NCI-H2029 (cell line): ENCODE measurements at regions not wholly inside any gene's neighbourhood (a gene's known extent, or its start where the extent isn't known, plus 50 kb on each side); places are given as distances from the start of the nearest gene placed in this dataset.
"Not testable (repeated sequence)": the region's sequence is repeated elsewhere in the genome, so short reads cannot be mapped to it uniquely, and the experiment has no call there.

Experiments used
- DNase-seq: peaks from one replicate; lab custom pipeline; 2025; lab: John Stamatoyannopoulos, UW

DNA sequence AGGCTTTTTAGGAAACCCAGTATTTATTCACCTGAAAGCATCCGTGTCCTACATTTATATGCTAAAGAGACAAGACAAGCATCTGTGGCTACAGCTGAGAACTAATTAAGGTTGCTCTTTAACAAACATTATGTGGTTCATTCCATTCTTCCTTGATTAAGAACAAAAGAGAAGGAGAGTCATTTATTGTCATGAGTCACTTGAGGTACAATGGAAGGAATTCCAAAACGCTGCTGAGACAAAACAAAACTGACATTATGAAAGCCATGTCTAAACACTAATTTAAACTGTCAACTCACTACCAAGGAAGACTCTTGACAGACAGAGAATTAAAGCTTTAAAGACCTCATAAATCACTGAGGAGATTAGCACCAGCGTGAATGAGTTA is 214.4 kb downstream of the BMP4 start:
- no peak for DNase-seq

DNA sequence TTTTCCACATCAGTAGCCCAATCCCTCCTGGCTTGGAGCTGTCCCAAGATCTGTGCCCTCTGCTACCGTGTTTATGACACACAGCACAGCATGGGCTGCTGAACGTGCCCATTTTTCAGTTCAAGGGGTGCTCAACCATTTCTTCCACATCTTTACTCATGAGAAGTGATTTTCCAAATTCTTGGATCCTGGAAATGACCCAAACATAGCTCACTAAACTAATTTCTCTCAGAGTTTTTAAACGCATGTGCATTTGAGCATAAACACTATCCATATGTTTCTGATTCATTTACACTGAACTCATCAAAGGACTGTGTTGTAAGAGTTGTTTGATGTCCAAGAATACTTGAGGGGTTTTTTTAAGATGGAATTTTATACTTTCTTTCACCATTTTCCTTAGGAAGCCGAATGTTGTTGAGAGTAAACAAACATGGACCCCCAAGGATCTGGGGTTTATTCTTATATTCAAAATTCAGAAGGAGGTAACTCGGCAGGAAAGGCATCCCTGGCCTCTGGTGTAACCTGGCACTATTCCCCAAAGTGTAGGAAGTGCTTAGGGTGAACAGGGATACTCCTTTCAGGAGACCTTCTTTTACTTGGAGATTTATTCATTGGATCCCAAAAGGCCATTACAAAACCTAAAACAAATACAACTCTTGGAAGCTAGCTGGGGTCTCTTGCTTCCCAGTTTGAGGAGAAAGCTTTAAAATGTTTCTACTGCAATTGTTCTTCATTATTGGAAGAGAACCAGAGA is 215.0 kb downstream of the BMP4 start:
- no peak for DNase-seq

DNA sequence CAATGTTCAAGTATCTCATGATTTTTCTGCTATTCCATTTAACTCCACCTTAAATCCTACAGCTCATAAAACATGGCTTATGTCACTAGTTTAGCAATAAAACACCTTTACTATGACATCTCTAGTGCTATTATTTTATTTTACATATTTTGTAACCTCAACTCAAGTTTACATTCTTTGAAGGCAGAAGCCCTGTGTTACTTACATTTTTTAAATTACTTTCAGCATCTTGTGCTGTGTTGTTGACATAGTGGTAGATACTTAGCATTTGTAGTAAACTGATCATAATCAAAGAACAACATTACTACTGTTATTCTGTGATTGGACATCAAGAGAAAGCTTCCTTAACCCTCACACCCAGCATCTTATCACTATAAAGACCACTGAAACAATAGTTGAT is 216.1 kb downstream of the BMP4 start:
- DNase-seq = no peak

DNA sequence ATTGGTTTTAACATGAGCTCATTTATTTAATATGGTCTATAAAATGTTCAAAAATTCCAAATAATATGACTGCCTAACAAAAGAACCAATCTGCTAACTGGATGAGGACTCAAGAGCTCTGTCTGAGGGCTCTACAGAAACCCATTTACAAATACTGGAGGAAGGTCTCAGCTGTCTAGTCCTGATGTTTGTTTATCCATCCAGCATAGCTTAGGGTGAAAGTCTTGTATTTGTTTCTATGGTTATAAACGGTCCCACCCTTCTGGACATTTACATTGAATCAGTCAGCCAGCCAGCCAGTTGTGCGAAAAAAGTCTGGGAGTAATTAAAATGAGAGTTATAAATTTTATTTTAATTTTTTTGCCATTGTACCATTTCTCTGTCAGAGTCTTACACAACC is 220.7 kb downstream of the BMP4 start:
- no peak for DNase-seq

DNA sequence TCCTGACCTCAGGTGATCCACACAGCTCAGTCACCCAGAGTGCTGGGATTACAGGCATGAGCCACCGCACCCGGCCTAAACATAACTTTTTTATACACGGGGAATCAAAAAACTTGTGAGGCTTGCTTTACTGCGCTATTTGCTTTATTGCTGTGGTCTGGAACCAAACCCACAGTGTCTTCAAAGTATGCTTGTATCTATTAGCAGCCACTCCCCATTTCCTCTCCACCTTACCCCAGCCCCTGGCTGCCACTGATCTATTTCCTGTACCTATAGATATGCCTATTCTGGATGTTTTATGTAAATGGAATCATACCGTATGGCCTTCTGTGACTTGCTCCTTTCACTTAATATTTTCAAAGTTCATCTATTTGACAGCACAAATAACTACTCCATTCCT is 233.4 kb downstream of the BMP4 start:
- DNase-seq = no peak

DNA sequence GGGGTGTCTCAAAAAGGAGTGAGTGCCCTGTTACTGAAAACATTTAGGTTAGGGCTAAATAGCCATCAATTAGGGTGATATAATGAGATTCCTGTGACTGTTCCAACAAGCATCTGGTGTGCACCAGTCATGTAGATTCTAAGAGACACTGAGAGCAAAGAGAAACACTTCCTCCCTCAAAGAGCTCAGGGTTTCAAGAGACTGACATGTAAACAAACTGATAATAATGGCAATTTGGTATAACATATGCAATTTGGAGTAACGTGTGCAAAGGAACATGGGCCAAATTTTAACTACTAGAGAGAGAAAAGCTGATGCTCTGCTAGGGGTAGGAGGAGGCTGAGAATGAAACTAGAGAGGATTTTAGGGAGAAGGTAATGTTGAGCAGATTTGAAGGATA is 237.1 kb downstream of the BMP4 start:
- no peak for DNase-seq

DNA sequence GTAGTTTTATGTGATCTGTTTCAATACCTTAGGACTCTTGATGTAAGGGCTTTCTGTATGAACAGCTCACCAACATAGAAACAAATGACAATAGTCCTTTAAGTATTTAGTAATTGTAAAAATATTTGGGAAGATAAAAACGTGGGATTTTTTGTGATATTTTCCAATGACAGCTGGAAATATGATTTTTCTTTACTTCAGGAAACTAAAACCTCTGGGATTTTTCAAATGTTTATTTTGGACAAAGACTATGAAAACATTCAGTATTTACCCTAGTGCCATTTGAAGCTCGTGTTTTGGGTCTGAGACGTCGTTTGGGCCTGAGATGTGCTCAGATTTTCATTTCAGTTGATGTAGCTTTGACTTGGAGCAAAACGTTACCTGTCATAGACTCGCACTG is 240.0 kb downstream of the BMP4 start:
- DNase-seq = no peak

DNA sequence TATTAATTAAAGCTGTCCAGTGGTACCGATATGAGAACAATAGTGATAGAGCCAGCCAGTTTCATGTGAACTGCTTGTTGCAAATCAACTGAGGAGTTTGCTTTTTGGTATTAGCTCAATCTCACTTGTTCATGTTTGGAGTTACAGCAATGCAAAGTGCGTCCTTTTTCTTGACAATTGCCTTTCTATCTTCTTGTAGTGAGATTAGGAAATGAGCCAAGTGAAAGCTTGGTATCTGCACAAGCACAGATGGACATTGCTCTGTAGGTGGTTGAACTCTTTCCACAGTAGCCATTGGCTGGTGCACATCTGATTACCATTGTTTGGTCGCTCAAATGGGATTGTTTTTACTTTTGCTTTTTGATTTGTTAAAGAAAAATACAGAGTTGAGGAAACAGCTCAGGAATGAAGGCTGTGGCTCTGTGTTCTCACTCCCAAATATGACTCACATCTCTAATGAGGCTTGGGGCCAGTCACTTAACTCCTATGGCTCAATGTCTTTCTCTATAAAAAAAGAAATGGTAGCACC is 241.4 kb downstream of the BMP4 start:
- no peak for DNase-seq

DNA sequence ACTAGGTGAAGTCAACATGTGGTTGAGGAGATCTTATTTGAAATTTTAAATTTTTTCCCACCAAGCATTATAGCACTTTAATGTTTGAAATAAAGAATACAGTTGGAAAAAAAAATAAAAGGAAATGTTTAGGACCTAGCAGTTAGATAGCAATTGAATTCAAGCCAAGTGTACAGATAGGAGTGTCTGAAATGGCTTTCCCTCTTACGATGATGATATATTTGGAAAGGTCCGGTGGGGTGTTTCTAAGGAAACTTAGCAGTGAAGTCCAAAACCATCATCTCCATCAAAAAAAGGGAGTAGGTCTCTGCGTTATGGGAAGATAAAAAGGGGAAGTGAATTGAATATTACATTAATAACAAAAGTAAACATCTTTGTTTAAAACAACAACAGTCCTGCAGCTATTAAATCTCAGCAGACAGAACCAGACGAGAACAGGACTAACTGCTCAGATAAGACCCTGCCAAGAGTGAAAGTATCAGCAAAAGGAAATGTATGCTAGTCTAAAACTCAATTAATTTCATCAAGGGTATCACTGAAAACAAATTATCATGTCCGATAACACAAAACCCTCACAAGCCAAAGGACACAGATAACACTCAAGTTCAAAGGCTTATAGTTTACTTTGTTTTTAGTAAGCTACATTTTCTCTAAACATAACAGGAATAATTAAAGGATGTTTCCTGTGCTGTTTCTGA is 242.0 kb downstream of the BMP4 start:
- no peak for DNase-seq

DNA sequence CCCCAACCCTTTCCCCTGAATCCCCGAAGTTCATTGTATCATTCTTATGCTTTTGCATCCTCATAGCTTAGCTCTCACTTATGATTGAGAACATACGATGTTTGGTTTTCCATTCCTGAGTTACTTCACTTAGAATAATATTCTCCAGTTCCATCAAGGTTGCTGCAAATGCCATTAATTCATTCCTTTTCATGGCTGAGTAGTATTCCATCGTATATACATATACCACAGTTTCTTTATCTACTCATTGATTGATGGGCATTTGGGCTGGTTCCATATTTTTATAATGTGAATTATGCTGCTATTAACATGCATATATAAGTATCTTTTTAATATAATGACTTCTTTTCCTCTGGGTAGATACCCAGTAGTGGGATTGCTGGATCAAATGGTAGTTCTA is 243.7 kb downstream of the BMP4 start:
- DNase-seq = not testable (repeated sequence)

DNA sequence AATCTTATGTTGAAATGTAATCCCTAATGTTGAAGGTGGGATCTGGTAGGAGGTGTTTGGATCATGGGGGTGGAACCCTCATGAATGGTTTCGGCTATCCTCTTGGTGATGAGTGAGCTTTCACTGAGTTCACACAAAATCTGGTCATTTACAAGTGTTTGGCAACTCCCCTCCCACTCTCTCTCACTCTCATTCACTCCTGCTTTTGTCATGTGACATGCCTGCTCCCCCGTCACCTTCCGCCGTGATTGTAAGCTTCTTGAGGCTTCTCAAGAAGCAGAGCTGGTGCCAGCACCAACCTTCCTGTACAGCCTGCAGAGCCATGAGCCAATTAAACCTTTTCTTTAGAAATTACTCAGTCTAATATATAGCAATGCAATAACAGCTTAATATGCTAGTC is 245.4 kb downstream of the BMP4 start:
- no peak for DNase-seq

DNA sequence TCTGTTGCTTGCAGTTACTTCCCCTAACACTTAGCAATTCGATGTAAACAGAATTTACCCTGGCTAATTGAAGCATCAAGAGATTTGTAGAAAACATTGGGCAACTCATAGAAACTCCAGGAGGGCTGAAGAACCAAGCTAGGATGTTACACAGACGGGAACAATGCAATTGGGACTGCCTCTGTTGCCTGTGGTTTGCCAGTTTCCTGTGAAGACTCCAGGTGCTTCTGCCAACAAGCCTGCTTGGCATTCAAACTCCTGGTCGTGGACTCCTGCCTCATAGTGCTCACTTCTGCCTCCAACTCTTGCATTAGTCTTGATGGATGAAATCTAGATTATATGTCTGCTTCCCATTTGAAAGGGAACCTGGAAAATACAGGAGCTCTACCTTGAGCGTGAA is 246.0 kb downstream of the BMP4 start:
- DNase-seq = no peak

DNA sequence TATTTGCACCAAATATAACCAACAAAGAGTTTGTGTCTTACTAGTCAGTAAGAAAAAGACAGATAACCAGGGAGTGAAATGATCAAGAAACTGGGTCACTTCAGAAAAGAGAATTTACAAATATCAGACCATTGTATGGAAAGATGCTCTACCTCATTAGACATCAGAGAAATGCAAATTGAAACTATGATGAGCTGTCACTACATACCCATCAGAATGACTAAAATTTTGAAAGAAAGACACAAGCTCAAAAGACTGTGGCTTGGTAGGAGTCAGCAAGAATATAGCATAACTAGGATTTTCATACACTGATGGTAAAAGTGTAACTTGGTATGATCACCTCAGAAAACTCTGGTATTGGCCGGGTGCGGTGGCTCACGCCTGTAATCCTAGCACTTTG is 247.2 kb downstream of the BMP4 start:
- no peak for DNase-seq

DNA sequence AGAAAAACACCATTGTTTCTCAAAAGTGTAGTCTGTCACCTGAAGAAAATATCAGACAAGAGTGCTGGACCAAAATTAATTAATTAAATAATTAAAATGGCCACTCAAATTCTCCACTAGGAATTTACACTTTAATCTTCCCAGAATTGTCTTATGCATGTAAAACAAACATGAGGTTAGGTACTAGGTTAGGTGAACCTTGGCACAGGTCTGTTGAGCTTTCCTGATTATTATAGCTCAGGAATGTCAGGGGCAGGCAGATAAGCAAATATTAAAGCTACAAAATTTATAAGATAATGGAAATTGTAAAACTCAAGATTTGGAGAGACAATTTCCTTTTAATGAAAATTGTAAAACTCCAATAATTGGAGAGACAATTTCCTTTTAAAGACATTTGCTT is 253.2 kb downstream of the BMP4 start:
- DNase-seq = no peak

DNA sequence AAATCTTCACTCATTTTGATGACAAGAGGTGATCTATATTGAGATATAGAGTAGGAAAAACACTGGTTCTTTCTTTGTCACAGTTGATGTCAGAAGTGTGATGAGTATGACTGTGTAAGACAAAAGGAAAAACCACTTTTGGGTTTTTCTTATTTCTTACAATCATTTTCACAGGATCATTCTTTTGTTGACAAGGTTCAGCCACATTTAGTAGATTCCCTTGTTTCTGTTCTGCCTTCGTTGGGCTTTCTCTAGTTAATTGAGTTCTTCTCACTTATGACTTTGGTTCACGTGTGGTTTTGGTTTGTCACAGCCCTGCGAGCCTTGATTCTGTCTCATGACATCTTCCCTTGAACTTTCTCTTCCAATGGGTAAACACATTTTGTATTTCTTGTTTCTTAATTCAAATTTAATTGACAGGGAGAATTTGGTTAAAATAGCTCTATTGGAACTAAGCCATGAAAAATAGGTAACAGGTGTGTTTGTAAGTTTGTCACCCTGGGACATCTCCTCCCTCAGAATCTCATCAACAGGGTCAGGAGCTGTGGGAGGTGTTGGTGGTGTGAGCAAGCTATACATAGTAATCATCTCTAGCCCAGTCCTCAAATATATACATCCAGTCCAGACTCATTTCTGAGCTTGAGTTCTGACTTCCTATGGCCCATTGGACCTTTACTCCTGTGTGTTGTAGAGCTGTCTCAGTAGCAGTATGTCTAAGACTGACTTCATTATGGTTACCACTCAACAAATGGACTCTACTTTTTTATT is 255.3 kb downstream of the BMP4 start:
- no peak for DNase-seq

DNA sequence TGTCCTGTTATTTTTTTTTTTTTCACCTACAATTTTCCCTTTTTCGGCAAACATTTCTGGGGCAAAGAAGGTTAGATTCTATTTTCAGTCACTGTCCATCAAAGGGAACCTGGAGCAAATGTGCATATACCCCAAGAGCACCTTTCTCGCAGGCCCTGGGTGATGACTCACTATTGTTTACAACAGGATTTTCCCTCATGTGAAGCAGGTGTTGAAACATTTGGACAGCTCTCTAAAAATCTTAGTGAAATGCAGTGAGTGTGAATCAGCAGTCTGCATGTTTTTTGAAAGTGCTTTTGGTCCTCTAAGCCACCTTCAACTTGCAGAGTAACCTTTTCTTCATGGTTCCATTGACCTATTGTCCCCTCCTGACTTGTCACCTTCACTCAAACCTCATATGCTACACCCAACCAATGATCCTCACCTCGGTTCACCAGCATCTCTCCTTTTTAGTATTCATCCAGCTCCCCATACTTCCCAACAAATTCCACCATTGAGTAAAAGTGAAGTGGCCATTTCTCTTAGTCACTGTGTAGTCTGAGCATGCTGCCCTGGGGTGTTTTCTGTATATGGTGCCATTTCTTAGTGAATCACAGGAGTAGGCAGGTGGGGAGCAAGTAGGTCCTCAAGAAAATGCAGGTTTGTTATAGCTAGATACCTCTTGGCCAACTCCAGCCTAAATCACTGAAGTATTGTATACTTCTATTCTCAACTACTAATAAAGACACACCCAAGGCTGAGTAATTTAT is 260.2 kb downstream of the BMP4 start:
- no peak for DNase-seq

DNA sequence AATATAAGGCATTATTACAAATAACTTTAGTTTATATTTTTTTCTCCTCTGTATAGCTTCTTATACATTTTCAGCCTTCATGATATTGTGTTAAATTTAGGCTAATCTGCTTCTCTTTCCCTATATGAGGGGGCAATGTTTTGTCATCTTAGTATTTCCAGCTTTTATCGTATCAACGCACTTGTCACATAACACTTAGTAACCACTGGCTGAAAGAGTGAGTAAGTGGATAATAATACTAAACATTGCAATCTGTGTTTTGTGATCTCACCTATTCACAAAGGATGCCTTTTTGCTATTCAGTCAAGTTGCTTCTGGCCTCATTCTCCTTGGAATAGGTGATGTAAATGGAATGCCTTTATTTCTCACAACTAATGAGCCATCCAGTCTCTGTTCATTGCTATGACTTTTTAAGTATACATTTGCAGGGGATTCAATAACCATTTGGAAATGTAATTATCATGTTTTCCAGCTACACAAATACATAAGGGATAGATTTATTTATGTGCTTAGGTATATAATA is 260.9 kb downstream of the BMP4 start:
- DNase-seq = no peak

DNA sequence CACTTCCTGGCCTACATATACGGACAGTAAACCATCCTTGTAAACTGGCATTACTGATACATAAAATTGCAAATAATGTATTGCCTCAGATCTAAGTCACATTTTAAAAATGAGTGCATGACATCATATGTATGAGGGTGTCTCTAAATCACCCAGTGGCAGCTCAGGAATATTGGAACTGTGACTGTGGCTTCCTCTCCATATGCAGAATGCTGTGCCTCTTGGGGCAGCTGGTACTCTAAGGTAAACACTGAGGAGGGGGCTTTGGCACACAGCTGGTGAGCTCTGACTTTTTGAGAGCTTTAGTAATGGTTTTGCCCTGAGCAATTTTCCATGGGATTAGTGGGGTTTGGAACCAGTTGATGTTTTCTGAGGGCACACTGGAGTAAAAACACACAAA is 263.7 kb downstream of the BMP4 start:
- no peak for DNase-seq

DNA sequence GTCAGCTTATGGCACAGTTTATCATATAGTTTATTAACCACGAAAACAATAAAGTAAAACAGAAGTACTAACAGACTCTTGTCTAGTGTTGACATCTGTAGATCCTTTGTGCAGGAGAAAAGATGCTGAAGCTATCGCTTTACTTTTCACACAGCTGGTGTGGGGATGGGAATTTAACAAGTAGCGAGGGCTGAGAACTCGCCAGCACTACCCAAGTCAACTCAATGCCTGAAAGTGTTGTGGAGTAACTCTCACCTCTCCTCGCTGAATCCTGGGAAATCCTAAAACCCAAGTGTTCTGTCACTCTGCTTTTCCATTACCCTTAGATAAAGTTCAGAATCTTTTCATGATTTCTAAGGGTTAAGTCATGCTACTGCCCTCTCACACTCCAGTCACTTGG is 264.2 kb downstream of the BMP4 start:
- DNase-seq = no peak

DNA sequence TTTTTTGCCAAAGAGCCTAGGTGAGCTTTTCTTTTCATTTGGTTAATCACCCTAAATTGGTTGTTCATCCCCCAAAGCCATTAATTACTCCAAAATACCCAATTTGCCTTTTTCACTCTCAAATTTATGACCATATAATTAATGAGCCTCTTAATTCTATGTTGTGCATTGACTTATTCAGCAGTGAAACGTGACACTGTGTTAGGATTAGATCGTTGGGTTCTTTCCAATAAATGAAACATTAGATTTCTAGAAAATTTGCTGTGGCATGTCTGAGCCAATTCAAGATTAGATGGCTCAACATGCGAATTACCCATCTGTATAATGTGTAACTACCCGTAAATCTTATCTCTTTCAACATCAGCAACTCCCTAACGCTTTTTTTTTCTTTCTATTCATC is 273.4 kb downstream of the BMP4 start:
- DNase-seq = no peak

DNA sequence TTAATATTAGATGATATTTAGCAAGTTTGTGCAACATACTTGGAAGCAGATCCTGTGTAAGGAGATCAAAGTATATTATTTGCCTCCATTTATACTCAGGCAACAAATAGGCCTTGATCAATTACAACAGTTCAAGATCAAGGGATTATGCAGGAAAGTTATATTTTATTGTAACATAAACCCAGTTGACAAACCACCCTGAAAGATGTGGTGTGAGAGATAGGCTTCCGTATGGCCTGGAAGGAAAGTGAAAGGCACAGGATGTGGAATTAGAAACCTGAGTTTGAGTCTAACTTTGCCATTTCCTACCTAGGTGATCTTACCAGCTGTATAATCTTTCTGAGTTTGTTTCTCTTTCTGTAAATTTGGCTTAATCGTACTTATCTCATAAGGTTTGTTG is 284.1 kb downstream of the BMP4 start:
- no peak for DNase-seq

DNA sequence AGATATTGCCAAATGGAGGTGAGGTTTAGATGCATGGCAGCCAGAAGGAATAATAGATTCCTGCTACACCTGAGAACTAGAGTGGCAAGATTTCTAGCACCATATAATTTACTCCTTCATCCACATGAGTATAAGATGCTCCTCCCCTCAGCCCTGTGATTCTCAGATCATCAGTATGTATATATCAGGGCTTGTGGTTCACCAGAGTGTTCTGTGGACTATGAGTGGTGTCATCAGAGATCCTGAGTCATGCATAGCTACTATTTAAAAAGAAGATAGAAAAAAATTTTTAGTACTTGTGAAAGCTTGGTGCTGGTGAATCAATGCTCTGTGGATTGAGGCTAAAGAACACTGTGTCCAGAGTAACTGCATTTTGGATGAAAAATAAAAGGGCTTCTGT is 285.9 kb downstream of the BMP4 start:
- DNase-seq = no peak
